ENCODE measurements at regions not wholly inside any gene's neighbourhood (a gene's known extent, or its start where the extent isn't known, plus 50 kb on each side); places are given as distances from the start of the nearest gene placed in this dataset.

DNA sequence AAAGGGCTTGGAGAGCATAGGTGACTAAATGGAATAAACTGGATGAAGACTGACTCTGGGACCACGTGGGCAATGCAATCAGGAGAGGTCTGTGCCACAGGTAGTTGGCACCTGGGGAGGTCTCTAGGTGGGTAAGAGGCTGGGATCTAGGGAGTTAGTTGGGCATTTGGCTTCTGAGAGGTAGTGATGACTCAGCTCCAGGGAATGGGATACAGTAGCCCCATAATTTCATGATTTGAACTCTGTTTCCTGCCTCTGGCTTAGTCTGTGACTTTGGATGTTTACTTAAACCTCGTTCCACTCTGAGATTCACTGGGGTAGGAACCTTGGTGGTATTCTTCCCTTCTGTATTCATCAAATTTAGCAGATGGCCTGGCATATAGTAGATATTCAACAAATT lies 240.8 kb downstream of the KIF4B start:
- no peak overlapping the region for H3K4me2 ChIP-seq (ENCODE audit: insufficient read depth in 1 of 2, low read depth in 2 of 2, low read length in 2 of 2)
- no peak overlapping the region for H2AFZ ChIP-seq (ENCODE audit: low read length)
- no peak for FAIRE-seq
- no peak overlapping the region for H3K9ac ChIP-seq (replicated peaks in 1 of 4; ENCODE audit: extremely low read depth in 1 of 4, low read depth in 3 of 4, low read length in 3 of 4)
- 82% methylated on average over 2 of the region's 2 CpGs; no CpG with 5 or more reads in 1 of the 2 experiments for WGBS, 2 experiments (ENCODE audit: extremely low coverage in 1 of 2, insufficient coverage in 1 of 2, insufficient read length in 1 of 2, insufficient replicate concordance in 2 of 2, low coverage in 1 of 2, low lambda C conversion rate in 2 of 2, missing lambda C conversion rate in 1 of 2)
- H2BK20ac ChIP-seq (ENCODE audit: low read length), result no peak overlapping the region
- H4K20me1 ChIP-seq (replicated peaks in 1 of 2; ENCODE audit: control insufficient read depth in 1 of 2, insufficient read depth in 2 of 2, low read length in 2 of 2), result no peaks in the 10 kb centered on the region
- no peaks in the 10 kb centered on the region for H3K23me2 ChIP-seq (ENCODE audit: low read depth, low read length)
- no peaks in the 10 kb centered on the region for H3K79me1 ChIP-seq (ENCODE audit: low read depth, low read length)
- H3K14ac ChIP-seq (ENCODE audit: insufficient read length), result no peak overlapping the region
- no peaks in the 10 kb centered on the region for H3K9me3 ChIP-seq (ENCODE audit: insufficient read depth in 2 of 2, low read depth in 1 of 2, low read length in 1 of 2)
- DNase-seq (ENCODE audit: low read depth in 1 of 2, low spot score in 2 of 2), result no peak
- H2BK120ac ChIP-seq (replicated peaks; ENCODE audit: low read depth, low read length), result no peak overlapping the region
- ChIA-PET POLR2A (ENCODE audit: partially characterized antibody) (no interaction called here), CTCF (ENCODE audit: partially characterized antibody) (interaction anchor here (0.8 kb wide), 1 partner anchor 116 kb away, joined by 3 read pairs; no protein-coding TSS in a partner anchor)
- H3K4me3 ChIP-seq (ENCODE audit: extremely low read depth in 1 of 4, insufficient read depth in 2 of 4, low read depth in 3 of 4, low read length in 4 of 4), result no peak overlapping the region
- no peak overlapping the region for H2AK5ac ChIP-seq (ENCODE audit: low read depth, low read length)
- no peaks in the 10 kb centered on the region for H3K4me1 ChIP-seq (replicated peaks in 1 of 4; ENCODE audit: control insufficient read depth in 3 of 4, insufficient read depth in 4 of 4, low read length in 3 of 4)
- H3K18ac ChIP-seq (ENCODE audit: extremely low read depth, low read length), result no peak overlapping the region
- no peak overlapping the region for H4K8ac ChIP-seq (ENCODE audit: extremely low read depth, insufficient read depth, low read length)
- H3K56ac ChIP-seq (replicated peaks; ENCODE audit: insufficient read length, low read depth, low read length), result no peak overlapping the region
- no peak overlapping the region for H4K5ac ChIP-seq (ENCODE audit: insufficient read length, low read depth, low read length)
- no peak overlapping the region for H2BK15ac ChIP-seq (ENCODE audit: low read length)
- H3K27ac ChIP-seq (ENCODE audit: low read depth, low read length), result no peak overlapping the region
- H2BK12ac ChIP-seq (ENCODE audit: low read depth, low read length), result no peak overlapping the region
- H3K23ac ChIP-seq (ENCODE audit: insufficient read length), result no peak overlapping the region
- H2BK5ac ChIP-seq (ENCODE audit: low read depth, low read length), result no peak overlapping the region
- no peak overlapping the region for H3K4ac ChIP-seq (replicated peaks; ENCODE audit: insufficient read length, low read depth, low read length)
- H3K36me3 ChIP-seq (ENCODE audit: control insufficient read depth in 2 of 4, insufficient read depth in 4 of 4, low read length in 3 of 4), result no peaks in the 10 kb centered on the region
- no peak for TF ChIP-seq NRF1 (IDR thresholded peaks at IDR 0.05; ENCODE audit: low read depth, low read length)
- H4K91ac ChIP-seq (replicated peaks; ENCODE audit: insufficient read length, low read length), result no peak overlapping the region
- no peaks in the 10 kb centered on the region for H3K27me3 ChIP-seq (replicated peaks in 1 of 4; ENCODE audit: control insufficient read depth in 3 of 4, extremely low read depth in 1 of 4, insufficient read depth in 3 of 4, low read length in 3 of 4)
- no peaks in the 10 kb centered on the region for H3K79me2 ChIP-seq (ENCODE audit: control insufficient read depth in 1 of 2, insufficient read depth in 2 of 2, low read length in 2 of 2)

Data from H1 (cell line).